Sciatic nerve (tissue), 2 donors: ENCODE measurements at regions not wholly inside any gene's neighbourhood (a gene's known extent, or its start where the extent isn't known, plus 50 kb on each side); places are given as distances from the start of the nearest gene placed in this dataset.

Experiments used
- ATAC-seq: fragments of 200-7000 bp; cut with Tn5 transposase; one replicate; pipeline ENCODE4 v1.9.1; 2020; ENCODE audit warnings: mild to moderate bottlenecking, moderate library complexity
- DNase-seq: peaks from one replicate; pipeline ENCODE4 v3.0.0-alpha.2; 2020; ENCODE audit warnings: low spot score
- intact Hi-C: fragments of 100-400 bp; cut with DNase I; formaldehyde crosslinking; loops from one replicate; pipeline ENCODE4 v1.14.2; 2022
- donor health status: DM: no; HTN: no; CAD: no.
- donor health status: DM: no; HTN: no; CAD: no.

- no peak for ATAC-seq
- no peak for DNase-seq
- intact Hi-C loops, result no loop called here
These were observed 54.3 kb upstream of the CBLB start for GRCh38 chr3:105923140-105923539.

- intact Hi-C loops, result no loop called here
- no peak for DNase-seq
- ATAC-seq, result no peak
These were observed 58.9 kb upstream of the CBLB start for GRCh38 chr3:105927741-105928140.

- DNase-seq (no peak), ATAC-seq (no peak)
- intact Hi-C loops, result no loop called here
These were observed 61.9 kb upstream of the CBLB start for GRCh38 chr3:105930733-105931132.

DNA sequence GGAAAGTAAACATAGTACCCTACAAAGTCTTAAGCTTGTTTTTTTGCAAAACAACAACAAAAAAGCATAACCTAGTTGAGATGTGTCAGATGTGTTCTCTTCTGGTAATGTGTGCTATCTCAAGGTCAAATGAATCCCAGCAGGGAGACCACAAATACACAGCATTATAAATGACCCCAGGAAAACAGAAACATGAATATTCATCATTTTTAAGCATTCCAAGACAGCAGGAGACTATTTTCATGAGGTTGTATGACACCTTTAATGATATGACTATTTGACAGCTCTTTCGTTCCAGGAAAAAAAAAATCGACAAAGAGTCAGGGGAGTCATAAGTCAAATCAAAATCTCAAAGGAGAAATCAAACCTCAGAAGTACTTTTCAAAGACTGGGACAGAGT is 62.7 kb upstream of the CBLB start:
- intact Hi-C loops, result no loop called here
- no peak for DNase-seq
- no peak for ATAC-seq

- ATAC-seq (no peak), DNase-seq (no peak)
- intact Hi-C loops, result no loop called here
These were observed 65.1 kb upstream of the CBLB start for GRCh38 chr3:105933871-105934270.

GRCh38 chr3:105938101-105938500 is 69.3 kb upstream of the CBLB start:
- ATAC-seq, result peak; percentile 89
- intact Hi-C loops, result no loop called here
- no peak for DNase-seq

- intact Hi-C loops, result no loop called here
- no peak for DNase-seq
These were observed 70.0 kb upstream of the CBLB start for GRCh38 chr3:105938806-105939205.

DNA sequence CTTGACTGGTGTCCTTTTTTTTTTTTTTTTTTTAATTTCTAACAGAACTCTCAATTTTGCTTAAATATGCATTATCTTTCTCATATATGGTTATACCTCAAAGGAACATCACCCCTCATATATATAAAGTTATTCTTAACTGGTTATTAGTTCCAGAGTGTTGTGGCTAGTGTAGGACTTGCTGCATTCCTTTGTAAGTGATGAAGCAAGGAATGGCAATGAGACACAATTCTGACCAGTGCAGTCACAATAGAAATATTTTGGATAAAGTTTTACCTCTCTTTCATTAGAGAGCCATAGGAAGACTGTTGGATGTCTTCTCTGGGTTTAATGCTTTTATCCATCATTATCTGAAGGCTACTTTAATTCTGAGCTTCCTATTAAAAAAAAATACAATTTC is 75.5 kb upstream of the CBLB start:
- DNase-seq, result no peak
- no peak for ATAC-seq
- intact Hi-C loops, result no loop called here

More at GRCh38 chr3:105938806-105939205, 70.0 kb upstream of the CBLB start:
- no peak for ATAC-seq

- intact Hi-C loops, result no loop called here
- no peak for DNase-seq
- ATAC-seq, result no peak
These were observed 75.9 kb upstream of the CBLB start for GRCh38 chr3:105944721-105945120.

- DNase-seq, result no peak
- no peak for ATAC-seq
- intact Hi-C loops, result no loop called here
These were observed 79.3 kb upstream of the CBLB start for GRCh38 chr3:105948101-105948500.

DNA sequence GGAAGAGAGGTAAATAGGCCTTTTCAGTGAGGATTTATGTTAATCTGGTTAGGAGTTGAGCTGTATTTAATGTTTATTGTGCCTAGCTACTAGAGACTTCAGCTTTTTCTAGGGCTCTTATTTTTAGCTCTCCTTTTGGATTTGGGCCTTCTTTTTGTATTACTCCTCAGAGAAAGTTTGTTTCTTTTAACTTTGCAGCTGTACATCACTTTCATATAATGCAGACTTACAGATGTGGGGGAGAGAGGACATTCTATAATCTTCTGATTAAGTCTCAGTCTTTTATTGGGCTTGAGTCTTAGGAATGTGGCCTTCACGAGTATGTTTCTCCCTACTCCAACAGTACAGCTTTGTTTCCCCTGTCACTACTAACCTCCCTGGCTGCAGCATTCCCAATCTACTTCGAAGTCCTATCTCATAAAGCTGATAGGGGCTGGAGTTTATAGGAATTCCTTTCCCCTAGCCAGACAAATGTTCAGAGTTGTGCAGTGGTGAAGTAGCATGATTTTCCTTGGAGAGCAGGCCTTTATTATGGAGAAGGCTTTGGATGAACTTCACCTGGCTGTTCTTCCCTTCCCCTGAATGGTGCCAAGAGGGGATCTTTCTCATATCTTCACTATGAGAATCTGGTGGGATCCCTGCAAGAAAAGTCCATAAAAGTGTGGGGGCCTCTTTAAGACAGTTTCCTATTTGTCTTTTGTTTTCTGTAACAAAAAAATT is 82.2 kb upstream of the CBLB start:
- intact Hi-C loops, result no loop called here
- no peak for ATAC-seq
- no peak for DNase-seq

GRCh38 chr3:105953831-105954230 is 85.0 kb upstream of the CBLB start:
- ATAC-seq (no peak), DNase-seq (no peak)
- intact Hi-C loops, result no loop called here

- ATAC-seq (no peak), DNase-seq (no peak)
- intact Hi-C loops, result no loop called here
These were observed 87.5 kb upstream of the CBLB start for GRCh38 chr3:105956306-105956705.

DNA sequence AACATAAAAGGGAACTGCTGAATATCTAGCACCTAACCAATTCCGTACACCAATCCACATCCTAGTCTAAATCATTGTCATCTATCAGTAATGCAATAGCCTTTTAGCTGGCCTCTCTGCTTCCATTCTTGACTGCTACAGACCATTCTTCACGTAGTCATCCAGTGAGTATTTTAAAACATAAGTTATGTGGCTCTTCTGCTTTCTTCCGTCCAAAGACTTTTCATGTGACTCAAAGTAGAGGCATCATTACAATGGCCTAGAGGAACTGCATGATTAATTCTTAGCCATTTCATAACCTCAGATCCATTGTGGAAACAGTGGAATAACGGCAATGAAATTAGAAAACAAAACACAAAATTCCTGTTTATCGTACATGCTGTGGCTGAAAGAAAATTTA is 88.9 kb upstream of the CBLB start:
- ATAC-seq, result no peak
- intact Hi-C loops, result no loop called here

DNA sequence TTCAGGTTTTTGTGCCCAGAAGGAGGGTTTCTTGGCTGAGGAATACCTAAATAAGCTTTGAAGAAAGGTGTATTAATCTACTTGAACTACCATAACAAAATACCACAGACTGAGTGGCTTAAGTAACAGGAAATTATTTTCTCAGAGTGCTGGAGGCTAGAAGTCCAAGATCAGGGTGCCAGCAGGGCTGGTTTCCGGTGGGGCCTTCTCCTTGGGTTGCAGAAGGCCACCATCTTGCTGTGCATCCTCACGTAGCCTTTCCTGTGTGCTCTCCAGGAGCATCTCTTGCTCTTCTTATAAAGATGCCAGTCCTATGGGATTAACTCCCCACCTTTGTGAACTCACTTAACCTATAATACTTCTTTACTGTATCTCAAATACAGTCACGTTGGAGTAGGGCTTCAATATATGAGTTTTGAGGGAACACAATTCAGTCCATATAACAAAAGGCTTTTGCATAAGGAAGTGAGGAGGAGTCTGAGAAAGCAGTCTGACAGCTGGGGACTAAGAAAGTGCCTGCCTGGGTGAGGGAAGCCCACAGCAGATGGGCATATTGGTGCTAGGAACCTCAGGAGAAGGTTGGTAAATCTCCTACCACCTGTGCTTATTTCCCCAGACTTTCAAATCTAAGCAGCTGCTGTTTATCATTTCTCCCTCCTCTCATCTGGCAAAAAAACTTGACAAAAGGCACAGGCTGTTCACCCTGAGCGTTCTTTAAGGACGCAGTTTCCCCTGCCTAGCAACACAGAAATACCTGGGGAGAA is 89.6 kb upstream of the CBLB start:
- intact Hi-C loops, result no loop called here
- ATAC-seq (peak; percentile 46), DNase-seq (no peak)

More for the DNA sequence above, 88.9 kb upstream of the CBLB start:
- DNase-seq, result no peak

DNA sequence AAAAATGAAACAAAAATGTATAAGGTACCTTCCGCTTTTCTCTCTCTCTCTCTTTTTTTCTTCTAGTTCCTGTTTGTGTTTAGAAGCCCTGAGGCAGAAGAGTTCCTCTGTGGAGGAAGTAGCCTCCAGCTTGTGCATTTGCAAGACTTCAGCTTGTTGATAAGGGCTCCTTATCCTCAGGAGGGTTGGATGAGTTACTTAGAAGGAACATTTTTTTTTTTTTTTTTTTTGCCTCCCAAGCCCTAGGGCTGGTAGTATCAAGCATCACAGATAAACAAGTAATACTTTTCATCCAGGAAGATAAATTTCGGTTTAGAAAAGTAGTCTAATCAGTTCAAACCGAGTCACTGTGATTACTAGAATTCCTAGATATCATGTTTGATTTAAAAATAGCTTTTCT is 91.0 kb upstream of the CBLB start:
- intact Hi-C loops, result no loop called here
- no peak for ATAC-seq
- no peak for DNase-seq

- DNase-seq (no peak), ATAC-seq (no peak)
- intact Hi-C loops, result no loop called here
These were observed 91.6 kb upstream of the CBLB start for GRCh38 chr3:105960381-105960780.

- DNase-seq (no peak), ATAC-seq (no peak)
- intact Hi-C loops, result no loop called here
These were observed 94.3 kb upstream of the CBLB start for GRCh38 chr3:105963161-105963560.

GRCh38 chr3:105965384-105965783 is 96.6 kb upstream of the CBLB start:
- intact Hi-C loops, result no loop called here
- ATAC-seq, result peak; percentile 90
- no peak for DNase-seq

DNA sequence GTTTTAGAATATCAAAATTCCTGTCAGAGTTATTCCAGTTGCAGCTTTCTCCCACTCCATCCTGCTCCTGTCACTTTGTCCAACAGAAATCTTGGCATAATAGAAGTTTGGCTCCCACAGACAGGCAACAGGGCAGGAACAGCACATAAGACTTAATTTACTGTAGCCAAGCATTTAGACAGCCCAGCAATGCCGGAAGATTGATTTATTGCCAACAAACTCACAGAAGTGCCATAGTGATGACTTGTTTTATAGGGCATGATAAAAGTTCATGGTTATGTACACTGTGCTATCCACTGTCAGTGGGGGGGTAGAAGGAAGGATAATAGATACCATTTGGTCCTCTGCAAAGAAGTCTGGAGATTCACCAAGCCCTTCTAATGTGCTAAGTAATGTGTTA is 98.3 kb upstream of the CBLB start:
- ATAC-seq, result no peak
- no peak for DNase-seq
- intact Hi-C loops, result no loop called here

DNA sequence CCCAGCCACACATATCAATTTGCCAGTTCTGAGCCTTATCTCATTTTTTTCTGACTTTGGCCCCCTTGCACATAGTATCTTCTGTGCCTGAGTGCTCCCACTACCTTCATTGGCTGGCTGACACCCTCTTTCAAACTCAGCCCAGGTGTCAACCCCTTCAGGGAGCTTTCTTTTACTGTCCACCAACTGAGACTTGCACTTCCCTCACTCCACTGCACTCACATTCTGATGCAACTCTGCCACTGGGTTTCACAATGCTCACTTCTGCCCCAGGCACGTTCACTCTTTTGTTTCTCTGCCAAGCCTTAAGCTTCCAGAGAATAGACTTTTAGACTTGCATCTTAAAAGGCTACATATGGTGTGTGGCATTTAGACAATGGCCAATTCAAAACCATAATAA is 101.5 kb upstream of the CBLB start:
- ATAC-seq, result peak; percentile 81
- intact Hi-C loops, result no loop called here
- no peak for DNase-seq
